ENCODE measurements at regions not wholly inside any gene's neighbourhood (a gene's known extent, or its start where the extent isn't known, plus 50 kb on each side); places are given as distances from the start of the nearest gene placed in this dataset.
A peak's percentile ranks its signal among the peaks of the same experiment; 100 is the strongest.

GRCh38 chr22:27472975-27473374, 328.6 kb downstream of the MN1 start:
- Histone ChIP-seq H3K27me3 (ENCODE audit: control insufficient read depth, insufficient read depth, low read length) (no peaks in the 10 kb centered on the region), H3K9me3 (ENCODE audit: control insufficient read depth, insufficient read depth, low read length) (no peaks in the 10 kb centered on the region), H3K4me3 (ENCODE audit: low read depth, low read length) (no peak overlapping the region), H3K36me3 (ENCODE audit: control insufficient read depth, insufficient read depth, low read length) (no peaks in the 10 kb centered on the region), H3K4me1 (ENCODE audit: control insufficient read depth, insufficient read depth, low read length) (peaks cover 6% of the 10 kb centered on the region), H3K27ac (ENCODE audit: low read depth, low read length) (no peak overlapping the region)
- DNase-seq (ENCODE audit: low read depth in 4 of 6, low spot score in 6 of 6): no peak
- 75% methylated on average over 2 of the region's 4 CpGs for WGBS (ENCODE audit: insufficient coverage)

GRCh38 chr22:27473533-27473932, 328.0 kb downstream of the MN1 start:
- Histone ChIP-seq H3K9me3 (ENCODE audit: control insufficient read depth, insufficient read depth, low read length) (no peaks in the 10 kb centered on the region), H3K4me3 (ENCODE audit: low read depth, low read length) (no peak overlapping the region), H3K36me3 (ENCODE audit: control insufficient read depth, insufficient read depth, low read length) (no peaks in the 10 kb centered on the region), H3K27ac (ENCODE audit: low read depth, low read length) (no peak overlapping the region), H3K4me1 (ENCODE audit: control insufficient read depth, insufficient read depth, low read length) (peaks cover 6% of the 10 kb centered on the region), H3K27me3 (ENCODE audit: control insufficient read depth, insufficient read depth, low read length) (no peaks in the 10 kb centered on the region)
- WGBS (ENCODE audit: insufficient coverage): 88% methylated on average over 1 of the region's 3 CpGs
- no peak for DNase-seq (ENCODE audit: low read depth in 4 of 6, low spot score in 6 of 6)

GRCh38 chr22:27474112-27474571, 327.4 kb downstream of the MN1 start:
- Histone ChIP-seq H3K9me3 (ENCODE audit: control insufficient read depth, insufficient read depth, low read length) (no peaks in the 10 kb centered on the region), H3K27me3 (ENCODE audit: control insufficient read depth, insufficient read depth, low read length) (no peaks in the 10 kb centered on the region), H3K4me3 (ENCODE audit: low read depth, low read length) (no peak overlapping the region), H3K4me1 (ENCODE audit: control insufficient read depth, insufficient read depth, low read length) (peaks cover 6% of the 10 kb centered on the region), H3K27ac (ENCODE audit: low read depth, low read length) (no peak overlapping the region), H3K36me3 (ENCODE audit: control insufficient read depth, insufficient read depth, low read length) (no peaks in the 10 kb centered on the region)
- DNase-seq (ENCODE audit: low read depth in 4 of 6, low spot score in 6 of 6): peak in 1 of 6 donors; percentile 45
- WGBS (ENCODE audit: insufficient coverage): 61% methylated on average over 3 of the region's 9 CpGs

DNA sequence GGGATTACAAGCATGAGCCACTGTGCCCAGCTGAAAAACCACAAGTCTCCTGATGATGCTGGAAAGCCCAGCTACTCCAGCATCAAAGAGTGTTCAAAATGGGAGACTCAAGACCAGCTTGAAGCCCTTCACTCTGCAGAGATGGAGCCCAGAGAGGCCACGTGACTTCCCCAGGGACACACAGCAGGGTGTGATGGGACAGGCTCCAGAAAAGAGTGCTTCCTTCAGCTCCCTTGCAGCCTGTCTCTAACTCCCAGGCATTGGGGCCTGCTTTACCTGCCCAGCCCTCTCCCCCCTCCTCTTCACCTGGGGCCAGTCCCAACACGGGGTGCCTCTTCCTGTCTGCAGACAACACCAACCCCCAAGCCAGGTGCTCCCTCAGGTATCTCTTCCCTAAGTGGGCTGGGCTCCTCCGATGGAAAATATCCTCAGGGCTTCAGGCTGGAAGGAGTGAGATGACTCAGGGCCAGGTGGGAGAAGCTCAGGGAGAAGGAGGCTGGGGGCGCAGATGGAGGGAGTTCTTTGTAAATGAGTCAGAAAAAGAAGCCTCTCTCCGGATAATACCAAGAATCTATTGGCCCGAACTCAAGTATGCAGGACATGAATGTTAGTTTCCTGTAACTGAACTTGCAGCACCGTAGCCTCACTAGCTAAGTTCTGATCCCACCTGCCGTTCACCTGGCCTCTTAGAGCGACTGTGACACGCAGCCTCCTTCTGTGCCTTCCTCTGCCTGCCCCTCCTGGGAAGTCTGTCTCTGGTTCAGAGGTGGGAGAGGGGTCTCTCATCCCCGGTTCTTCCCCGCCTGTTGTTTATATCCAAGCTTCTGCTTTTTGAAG, 326.6 kb downstream of the MN1 start:
- no peak overlapping the region for H3K4me3 ChIP-seq (ENCODE audit: low read depth, low read length)
- no peaks in the 10 kb centered on the region for H3K27me3 ChIP-seq (ENCODE audit: control insufficient read depth, insufficient read depth, low read length)
- no peaks in the 10 kb centered on the region for H3K9me3 ChIP-seq (ENCODE audit: control insufficient read depth, insufficient read depth, low read length)
- WGBS (ENCODE audit: insufficient coverage): 60% methylated on average over 8 of the region's 12 CpGs
- DNase-seq (ENCODE audit: low read depth in 4 of 6, low spot score in 6 of 6): peak in 1 of 6 donors; percentile 35
- no peaks in the 10 kb centered on the region for H3K36me3 ChIP-seq (ENCODE audit: control insufficient read depth, insufficient read depth, low read length)
- H3K4me1 ChIP-seq (ENCODE audit: control insufficient read depth, insufficient read depth, low read length): peaks cover 6% of the 10 kb centered on the region
- no peak overlapping the region for H3K27ac ChIP-seq (ENCODE audit: low read depth, low read length)

DNA sequence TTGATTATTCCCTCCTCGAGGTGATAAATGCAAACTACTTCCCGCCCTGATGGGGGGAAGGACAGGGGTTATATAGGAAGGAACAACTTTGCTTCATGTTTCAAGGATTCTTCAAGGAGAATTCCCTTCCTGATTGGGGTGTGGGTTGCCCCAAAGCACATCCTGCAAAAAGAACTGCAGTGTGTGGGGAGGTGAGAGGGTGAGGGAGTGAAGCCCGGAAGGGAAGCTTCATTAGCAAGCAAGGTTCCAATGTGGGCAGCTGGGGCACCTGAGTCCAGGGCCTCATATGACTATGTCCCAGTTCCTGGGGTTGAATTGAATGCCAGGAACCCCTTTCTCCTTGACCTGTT, 326.0 kb downstream of the MN1 start:
- H3K4me3 ChIP-seq (ENCODE audit: low read depth, low read length): no peak overlapping the region
- H3K27ac ChIP-seq (ENCODE audit: low read depth, low read length): no peak overlapping the region
- H3K27me3 ChIP-seq (ENCODE audit: control insufficient read depth, insufficient read depth, low read length): no peaks in the 10 kb centered on the region
- WGBS (ENCODE audit: insufficient coverage): 50% methylated on average over 3 of the region's 3 CpGs
- no peak for DNase-seq (ENCODE audit: low read depth in 4 of 6, low spot score in 6 of 6)
- peaks cover 11% of the 10 kb centered on the region for H3K4me1 ChIP-seq (ENCODE audit: control insufficient read depth, insufficient read depth, low read length)
- no peaks in the 10 kb centered on the region for H3K36me3 ChIP-seq (ENCODE audit: control insufficient read depth, insufficient read depth, low read length)
- no peaks in the 10 kb centered on the region for H3K9me3 ChIP-seq (ENCODE audit: control insufficient read depth, insufficient read depth, low read length)

- H3K27ac ChIP-seq (ENCODE audit: low read depth, low read length): no peak overlapping the region
- 96% methylated on average over 11 of the region's 11 CpGs for WGBS (ENCODE audit: insufficient coverage)
- H3K4me3 ChIP-seq (ENCODE audit: low read depth, low read length): no peak overlapping the region
- no peaks in the 10 kb centered on the region for H3K9me3 ChIP-seq (ENCODE audit: control insufficient read depth, insufficient read depth, low read length)
- peaks cover 14% of the 10 kb centered on the region for H3K4me1 ChIP-seq (ENCODE audit: control insufficient read depth, insufficient read depth, low read length)
- no peaks in the 10 kb centered on the region for H3K27me3 ChIP-seq (ENCODE audit: control insufficient read depth, insufficient read depth, low read length)
- H3K36me3 ChIP-seq (ENCODE audit: control insufficient read depth, insufficient read depth, low read length): no peaks in the 10 kb centered on the region
- DNase-seq (ENCODE audit: low read depth in 4 of 6, low spot score in 6 of 6): no peak
These were observed 325.2 kb downstream of the MN1 start for GRCh38 chr22:27476318-27476717.

GRCh38 chr22:27476729-27477128, 324.8 kb downstream of the MN1 start:
- no peak overlapping the region for H3K4me3 ChIP-seq (ENCODE audit: low read depth, low read length)
- H3K9me3 ChIP-seq (ENCODE audit: control insufficient read depth, insufficient read depth, low read length): no peaks in the 10 kb centered on the region
- H3K27me3 ChIP-seq (ENCODE audit: control insufficient read depth, insufficient read depth, low read length): no peaks in the 10 kb centered on the region
- H3K36me3 ChIP-seq (ENCODE audit: control insufficient read depth, insufficient read depth, low read length): no peaks in the 10 kb centered on the region
- DNase-seq (ENCODE audit: low read depth in 4 of 6, low spot score in 6 of 6): no peak
- no peak overlapping the region for H3K27ac ChIP-seq (ENCODE audit: low read depth, low read length)
- H3K4me1 ChIP-seq (ENCODE audit: control insufficient read depth, insufficient read depth, low read length): peaks cover 14% of the 10 kb centered on the region
- 81% methylated on average over 8 of the region's 8 CpGs for WGBS (ENCODE audit: insufficient coverage)

GRCh38 chr22:27477171-27477570, 324.4 kb downstream of the MN1 start:
- H3K27ac ChIP-seq (ENCODE audit: low read depth, low read length): no peak overlapping the region
- H3K4me3 ChIP-seq (ENCODE audit: low read depth, low read length): no peak overlapping the region
- H3K36me3 ChIP-seq (ENCODE audit: control insufficient read depth, insufficient read depth, low read length): no peaks in the 10 kb centered on the region
- 95% methylated on average over 2 of the region's 7 CpGs for WGBS (ENCODE audit: insufficient coverage)
- H3K4me1 ChIP-seq (ENCODE audit: control insufficient read depth, insufficient read depth, low read length): peaks cover 14% of the 10 kb centered on the region
- DNase-seq (ENCODE audit: low read depth in 4 of 6, low spot score in 6 of 6): no peak
- H3K9me3 ChIP-seq (ENCODE audit: control insufficient read depth, insufficient read depth, low read length): no peaks in the 10 kb centered on the region
- H3K27me3 ChIP-seq (ENCODE audit: control insufficient read depth, insufficient read depth, low read length): no peaks in the 10 kb centered on the region

GRCh38 chr22:27480487-27480886, 321.1 kb downstream of the MN1 start:
- Histone ChIP-seq H3K27me3 (ENCODE audit: control insufficient read depth, insufficient read depth, low read length) (no peaks in the 10 kb centered on the region), H3K9me3 (ENCODE audit: control insufficient read depth, insufficient read depth, low read length) (no peaks in the 10 kb centered on the region), H3K4me3 (ENCODE audit: low read depth, low read length) (no peak overlapping the region), H3K36me3 (ENCODE audit: control insufficient read depth, insufficient read depth, low read length) (no peaks in the 10 kb centered on the region), H3K27ac (ENCODE audit: low read depth, low read length) (no peak overlapping the region), H3K4me1 (ENCODE audit: control insufficient read depth, insufficient read depth, low read length) (peaks cover 8% of the 10 kb centered on the region)
- 15% methylated on average over 8 of the region's 9 CpGs for WGBS (ENCODE audit: insufficient coverage)
- peak in 2 of 6 donors; percentile 58 to 62 for DNase-seq (ENCODE audit: low read depth in 4 of 6, low spot score in 6 of 6)

GRCh38 chr22:27482402-27482801, 319.2 kb downstream of the MN1 start:
- Histone ChIP-seq H3K4me3 (ENCODE audit: low read depth, low read length) (no peak overlapping the region), H3K36me3 (ENCODE audit: control insufficient read depth, insufficient read depth, low read length) (no peaks in the 10 kb centered on the region), H3K9me3 (ENCODE audit: control insufficient read depth, insufficient read depth, low read length) (no peaks in the 10 kb centered on the region), H3K4me1 (ENCODE audit: control insufficient read depth, insufficient read depth, low read length) (peaks cover 8% of the 10 kb centered on the region), H3K27me3 (ENCODE audit: control insufficient read depth, insufficient read depth, low read length) (no peaks in the 10 kb centered on the region), H3K27ac (ENCODE audit: low read depth, low read length) (no peak overlapping the region)
- peak in 2 of 6 donors; percentile 19 to 23 for DNase-seq (ENCODE audit: low read depth in 4 of 6, low spot score in 6 of 6)
- WGBS (ENCODE audit: insufficient coverage): 58% methylated on average over 11 of the region's 11 CpGs

Measured in spinal cord (tissue), 9 donors.